Smooth muscle cell (in vitro differentiated cells): ENCODE measurements at regions not wholly inside any gene's neighbourhood (a gene's known extent, or its start where the extent isn't known, plus 50 kb on each side); places are given as distances from the start of the nearest gene placed in this dataset.

Experiments
- DNase-seq: peaks from one replicate; lab custom pipeline; 2025; ENCODE audit not compliant: unreplicated experiment; lab: John Stamatoyannopoulos, UW
- H2AFZ ChIP-seq: fragments of 200-600 bp; sonication (generic); 2 replicates; pipeline ENCODE4 v1.6.0; 2016; ENCODE audit warnings: antibody characterized with exemption, low read depth, mild to moderate bottlenecking
- H3F3A ChIP-seq: fragments of 200-600 bp; sonication (generic); 2 replicates; pipeline ENCODE4 v1.6.0; 2017; ENCODE audit warnings: antibody characterized with exemption, low read depth
- H3K27ac ChIP-seq: fragments of 200-600 bp; sonication (generic); 2 replicates; pipeline ENCODE4 v1.5.1; 2016; ENCODE audit warnings: low read depth, mild to moderate bottlenecking
- H3K27me3 ChIP-seq: fragments of 200-600 bp; sonication (generic); 2 replicates; pipeline ENCODE4 v1.6.1; 2016; ENCODE audit warnings: low read depth, mild to moderate bottlenecking
- H3K36me3 ChIP-seq: fragments of 200-600 bp; sonication (generic); 2 replicates; pipeline ENCODE4 v1.5.1; 2016; ENCODE audit warnings: low read depth
- H3K4me1 ChIP-seq: fragments of 200-600 bp; sonication (generic); 2 replicates; pipeline ENCODE4 v1.5.1; 2016; ENCODE audit warnings: low read depth
- H3K4me2 ChIP-seq: fragments of 200-600 bp; sonication (generic); 2 replicates; pipeline ENCODE4 v1.6.0; 2016; ENCODE audit warnings: mild to moderate bottlenecking
- H3K4me3 ChIP-seq: fragments of 200-600 bp; sonication (generic); 2 replicates; pipeline ENCODE4 v1.5.1; 2016; ENCODE audit warnings: mild to moderate bottlenecking
- H3K79me2 ChIP-seq: fragments of 200-600 bp; sonication (generic); 2 replicates; pipeline ENCODE4 v1.6.0; 2016; ENCODE audit warnings: low read depth, mild to moderate bottlenecking
- H3K9ac ChIP-seq: fragments of 200-600 bp; sonication (generic); 2 replicates; pipeline ENCODE4 v1.6.0; 2016; ENCODE audit warnings: low read depth
- H3K9me3 ChIP-seq: fragments of 200-600 bp; sonication (generic); replicated peaks from 2 replicates; pipeline ENCODE4 v1.5.1; 2016; ENCODE audit warnings: low read depth
- H4K20me1 ChIP-seq: fragments of 200-600 bp; sonication (generic); 2 replicates; pipeline ENCODE4 v1.6.0; 2016; ENCODE audit warnings: low read depth
- CTCF ChIP-seq: fragments of 200-600 bp; sonication (generic); IDR thresholded peaks from 2 replicates; pipeline ENCODE4 v1.5.1; 2017; ENCODE audit warnings: borderline replicate concordance, mild to moderate bottlenecking, antibody characterized with exemption; ENCODE audit not compliant: insufficient read depth, poor library complexity, severe bottlenecking
- WGBS: methylation state at CpG from one replicate; pipeline ENCODE4 v1.1.7; 2016; ENCODE audit warnings: low lambda C conversion rate; 5-methylcytosine and 5-hydroxymethylcytosine counted together

GRCh38 chr1:244941121-244941520 is 76.8 kb upstream of the HNRNPU start:
- Histone ChIP-seq H3K9me3 (no peaks in the 10 kb centered on the region), H4K20me1 (no peaks in the 10 kb centered on the region), H2AFZ (no peak overlapping the region), H3K9ac (no peak overlapping the region), H3K4me1 (no peaks in the 10 kb centered on the region), H3F3A (no peaks in the 10 kb centered on the region), H3K36me3 (no peaks in the 10 kb centered on the region), H3K79me2 (no peaks in the 10 kb centered on the region), H3K4me2 (no peak overlapping the region), H3K4me3 (no peak overlapping the region), H3K27ac (no peak overlapping the region), H3K27me3 (no peaks in the 10 kb centered on the region)
- 97% methylated on average over 13 of the region's 13 CpGs for WGBS
- no peak for TF ChIP-seq CTCF
- no peak for DNase-seq

- no peak for DNase-seq
- no peaks in the 10 kb centered on the region for H3K36me3 ChIP-seq
- H2AFZ ChIP-seq = no peak overlapping the region
- H3F3A ChIP-seq = no peaks in the 10 kb centered on the region
- H3K27me3 ChIP-seq = no peaks in the 10 kb centered on the region
- H3K9ac ChIP-seq = no peak overlapping the region
- H3K79me2 ChIP-seq = no peaks in the 10 kb centered on the region
- H3K4me2 ChIP-seq = no peak overlapping the region
- H3K4me3 ChIP-seq = no peak overlapping the region
- H4K20me1 ChIP-seq = no peaks in the 10 kb centered on the region
- no peaks in the 10 kb centered on the region for H3K9me3 ChIP-seq
- no peak for TF ChIP-seq CTCF
- no peaks in the 10 kb centered on the region for H3K4me1 ChIP-seq
- H3K27ac ChIP-seq = no peak overlapping the region
Measured at GRCh38 chr1:244937099-244937498, 72.8 kb upstream of the HNRNPU start.

GRCh38 chr1:244920911-244921761 is 56.8 kb upstream of the HNRNPU start:
- Histone ChIP-seq H3K9me3 (no peaks in the 10 kb centered on the region), H3K36me3 (no peaks in the 10 kb centered on the region), H4K20me1 (no peaks in the 10 kb centered on the region), H3F3A (peaks cover 4% of the 10 kb centered on the region), H3K27me3 (peaks cover 11% of the 10 kb centered on the region), H3K4me3 (no peak overlapping the region), H3K9ac (no peak overlapping the region), H3K27ac (no peak overlapping the region), H3K4me1 (peaks cover 6% of the 10 kb centered on the region), H3K4me2 (no peak overlapping the region), H3K79me2 (no peaks in the 10 kb centered on the region), H2AFZ (no peak overlapping the region)
- DNase-seq = no peak
- TF ChIP-seq CTCF = no peak
- WGBS = 83% methylated on average over 4 of the region's 4 CpGs
